ENCODE measurements at regions not wholly inside any gene's neighbourhood (a gene's known extent, or its start where the extent isn't known, plus 50 kb on each side); places are given as distances from the start of the nearest gene placed in this dataset.
"Not testable (repeated sequence)": the region's sequence is repeated elsewhere in the genome, so short reads cannot be mapped to it uniquely, and the experiment has no call there.

DNA sequence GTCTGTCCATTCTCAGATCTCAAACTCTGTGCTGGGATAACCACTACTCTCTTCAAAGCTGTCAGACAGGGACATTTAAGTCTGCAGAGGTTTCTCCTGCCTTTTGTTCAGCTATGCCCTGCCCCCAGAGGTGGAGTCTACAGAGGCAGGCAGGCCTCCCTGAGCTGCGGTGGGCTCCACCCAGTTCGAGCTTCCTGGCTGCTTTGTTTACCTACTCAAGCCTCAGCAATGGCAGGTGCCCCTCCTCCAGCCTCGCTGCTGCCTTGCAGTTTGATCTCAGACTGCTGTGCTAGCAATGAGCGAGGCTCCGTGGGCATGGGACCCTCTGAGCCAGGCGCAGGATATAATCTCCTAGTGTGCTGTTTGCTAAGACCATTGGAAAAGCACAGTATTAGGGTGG is 53.1 kb upstream of the HUNK start:
- not testable (repeated sequence) for H4K20me1 ChIP-seq (ENCODE audit: insufficient read depth, low read length, poor library complexity, severe bottlenecking); H3K27me3 ChIP-seq (ENCODE audit: insufficient read depth, low read length, poor library complexity, severe bottlenecking); H3K4me2 ChIP-seq (ENCODE audit: low read depth, low read length, poor library complexity, severe bottlenecking); H3F3A ChIP-seq (ENCODE audit: low read depth); H3K36me3 ChIP-seq (ENCODE audit: insufficient read depth, low read length); H3K4me3 ChIP-seq (ENCODE audit: low read length, poor library complexity, severe bottlenecking); H3K4me1 ChIP-seq (ENCODE audit: insufficient read depth, low read length, poor library complexity, severe bottlenecking); H3K9me3 ChIP-seq (ENCODE audit: insufficient read depth, low read depth, low read length); H3K9ac ChIP-seq (ENCODE audit: low read depth, low read length, poor library complexity, severe bottlenecking); H3K9me2 ChIP-seq (replicated peaks; ENCODE audit: low read depth, low read length); H2AFZ ChIP-seq (ENCODE audit: low read length); H3K79me2 ChIP-seq (ENCODE audit: insufficient read depth, low read length)

DNA sequence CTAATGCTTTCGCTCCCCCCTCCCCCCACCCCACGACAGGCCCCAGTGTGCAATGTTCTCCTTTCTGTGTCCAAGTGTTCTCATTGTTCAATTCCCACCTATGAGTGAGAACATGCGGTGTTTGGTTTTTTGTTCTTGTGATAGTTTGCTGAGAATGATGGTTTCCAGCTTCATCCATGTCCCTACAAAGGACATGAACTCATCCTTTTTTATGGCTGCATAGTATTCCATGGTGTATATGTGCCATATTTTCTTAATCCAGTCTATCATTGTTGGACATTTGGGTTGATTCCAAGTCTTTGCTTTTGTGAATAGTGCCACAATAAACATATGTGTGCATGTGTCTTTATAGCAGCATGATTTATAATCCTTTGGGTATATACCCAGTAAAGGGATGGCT is 58.5 kb upstream of the HUNK start:
- not testable (repeated sequence) for H2AFZ ChIP-seq (ENCODE audit: low read length); H3K4me2 ChIP-seq (ENCODE audit: low read depth, low read length, poor library complexity, severe bottlenecking); H3K9me2 ChIP-seq (replicated peaks; ENCODE audit: low read depth, low read length); H3K9ac ChIP-seq (ENCODE audit: low read depth, low read length, poor library complexity, severe bottlenecking); H3K4me3 ChIP-seq (ENCODE audit: low read length, poor library complexity, severe bottlenecking); H3K36me3 ChIP-seq (ENCODE audit: insufficient read depth, low read length); H3F3A ChIP-seq (ENCODE audit: low read depth); H3K9me3 ChIP-seq (ENCODE audit: insufficient read depth, low read depth, low read length); H3K79me2 ChIP-seq (ENCODE audit: insufficient read depth, low read length); H4K20me1 ChIP-seq (ENCODE audit: insufficient read depth, low read length, poor library complexity, severe bottlenecking); H3K4me1 ChIP-seq (ENCODE audit: insufficient read depth, low read length, poor library complexity, severe bottlenecking); H3K27me3 ChIP-seq (ENCODE audit: insufficient read depth, low read length, poor library complexity, severe bottlenecking)

DNA sequence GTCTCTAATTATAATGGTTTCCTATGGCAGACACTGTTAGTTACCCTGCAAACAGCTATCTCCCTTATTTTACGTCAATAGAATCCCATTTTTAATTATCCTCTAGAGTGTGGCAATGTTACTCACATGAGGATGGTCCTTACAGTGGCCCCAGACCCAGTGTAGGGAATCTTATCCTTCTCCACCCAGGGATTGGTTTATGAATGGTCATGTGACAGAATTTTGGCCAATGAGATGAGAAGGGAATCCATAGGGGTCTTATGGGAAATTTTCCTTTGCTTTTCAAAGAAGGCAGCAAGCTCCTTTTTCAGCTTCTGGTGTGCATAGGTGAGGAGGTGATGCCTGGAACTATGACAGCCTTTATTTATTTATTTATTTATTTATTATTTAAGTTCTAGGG is 59.0 kb upstream of the HUNK start:
- H3K27me3 ChIP-seq (ENCODE audit: insufficient read depth, low read length, poor library complexity, severe bottlenecking), result no peaks in the 10 kb centered on the region
- H3K79me2 ChIP-seq (ENCODE audit: insufficient read depth, low read length), result no peaks in the 10 kb centered on the region
- no peaks in the 10 kb centered on the region for H3K36me3 ChIP-seq (ENCODE audit: insufficient read depth, low read length)
- no peak overlapping the region for H2AFZ ChIP-seq (ENCODE audit: low read length)
- H3K4me3 ChIP-seq (ENCODE audit: low read length, poor library complexity, severe bottlenecking), result no peak overlapping the region
- no peaks in the 10 kb centered on the region for H3F3A ChIP-seq (ENCODE audit: low read depth)
- TF ChIP-seq, protein P1, sequence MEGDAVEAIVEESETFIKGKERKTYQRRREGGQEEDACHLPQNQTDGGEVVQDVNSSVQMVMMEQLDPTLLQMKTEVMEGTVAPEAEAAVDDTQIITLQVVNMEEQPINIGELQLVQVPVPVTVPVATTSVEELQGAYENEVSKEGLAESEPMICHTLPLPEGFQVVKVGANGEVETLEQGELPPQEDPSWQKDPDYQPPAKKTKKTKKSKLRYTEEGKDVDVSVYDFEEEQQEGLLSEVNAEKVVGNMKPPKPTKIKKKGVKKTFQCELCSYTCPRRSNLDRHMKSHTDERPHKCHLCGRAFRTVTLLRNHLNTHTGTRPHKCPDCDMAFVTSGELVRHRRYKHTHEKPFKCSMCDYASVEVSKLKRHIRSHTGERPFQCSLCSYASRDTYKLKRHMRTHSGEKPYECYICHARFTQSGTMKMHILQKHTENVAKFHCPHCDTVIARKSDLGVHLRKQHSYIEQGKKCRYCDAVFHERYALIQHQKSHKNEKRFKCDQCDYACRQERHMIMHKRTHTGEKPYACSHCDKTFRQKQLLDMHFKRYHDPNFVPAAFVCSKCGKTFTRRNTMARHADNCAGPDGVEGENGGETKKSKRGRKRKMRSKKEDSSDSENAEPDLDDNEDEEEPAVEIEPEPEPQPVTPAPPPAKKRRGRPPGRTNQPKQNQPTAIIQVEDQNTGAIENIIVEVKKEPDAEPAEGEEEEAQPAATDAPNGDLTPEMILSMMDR (conservative IDR thresholded peaks at IDR 0.05; ENCODE audit: low read length), result no peak
- no peak for TF ChIP-seq EZH2phosphoT487 (IDR thresholded peaks at IDR 0.05; ENCODE audit: borderline replicate concordance)
- no peaks in the 10 kb centered on the region for H4K20me1 ChIP-seq (ENCODE audit: insufficient read depth, low read length, poor library complexity, severe bottlenecking)
- H3K9ac ChIP-seq (ENCODE audit: low read depth, low read length, poor library complexity, severe bottlenecking), result no peak overlapping the region
- H3K9me3 ChIP-seq (ENCODE audit: insufficient read depth, low read depth, low read length), result no peaks in the 10 kb centered on the region
- H3K9me2 ChIP-seq (replicated peaks; ENCODE audit: low read depth, low read length), result no peaks in the 10 kb centered on the region
- H3K4me1 ChIP-seq (ENCODE audit: insufficient read depth, low read length, poor library complexity, severe bottlenecking), result no peaks in the 10 kb centered on the region
- no peak overlapping the region for H3K4me2 ChIP-seq (ENCODE audit: low read depth, low read length, poor library complexity, severe bottlenecking)

DNA sequence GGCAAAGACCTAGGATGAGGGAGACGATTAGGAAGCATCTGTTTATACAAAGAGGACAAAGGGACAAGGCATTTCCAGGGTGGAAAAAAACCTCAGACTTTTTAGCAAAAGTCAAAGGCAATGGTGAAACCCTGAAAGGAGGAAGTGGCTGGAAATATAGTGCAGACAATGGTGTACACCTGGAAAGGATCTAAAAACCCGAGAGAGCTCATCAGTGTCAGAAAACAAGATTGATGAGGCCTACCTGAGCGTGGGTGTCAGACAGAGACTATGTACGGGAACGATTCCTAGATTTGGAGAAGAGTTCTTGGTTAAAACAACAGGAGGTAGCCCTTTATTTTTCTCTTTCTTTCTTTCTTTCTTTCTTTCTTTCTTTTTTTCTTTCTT is 68.8 kb upstream of the HUNK start:
- Histone ChIP-seq H3K36me3 (ENCODE audit: insufficient read depth, low read length) (no peaks in the 10 kb centered on the region), H3K9ac (ENCODE audit: low read depth, low read length, poor library complexity, severe bottlenecking) (no peak overlapping the region), H3K9me2 (replicated peaks; ENCODE audit: low read depth, low read length) (no peaks in the 10 kb centered on the region), H3K4me1 (ENCODE audit: insufficient read depth, low read length, poor library complexity, severe bottlenecking) (no peaks in the 10 kb centered on the region), H2AFZ (ENCODE audit: low read length) (no peak overlapping the region), H3K27me3 (ENCODE audit: insufficient read depth, low read length, poor library complexity, severe bottlenecking) (no peaks in the 10 kb centered on the region), H3K4me3 (ENCODE audit: low read length, poor library complexity, severe bottlenecking) (no peak overlapping the region), H3F3A (ENCODE audit: low read depth) (no peaks in the 10 kb centered on the region), H4K20me1 (ENCODE audit: insufficient read depth, low read length, poor library complexity, severe bottlenecking) (no peaks in the 10 kb centered on the region), H3K4me2 (ENCODE audit: low read depth, low read length, poor library complexity, severe bottlenecking) (no peak overlapping the region), H3K9me3 (ENCODE audit: insufficient read depth, low read depth, low read length) (no peaks in the 10 kb centered on the region), H3K79me2 (ENCODE audit: insufficient read depth, low read length) (no peaks in the 10 kb centered on the region)
- TF ChIP-seq, protein P1 (conservative IDR thresholded peaks at IDR 0.05; ENCODE audit: low read length), result no peak
- no peak for TF ChIP-seq EZH2phosphoT487 (IDR thresholded peaks at IDR 0.05; ENCODE audit: borderline replicate concordance)

Measured in Loucy (cell line).